ENCODE measurements at regions not wholly inside any gene's neighbourhood (a gene's known extent, or its start where the extent isn't known, plus 50 kb on each side); places are given as distances from the start of the nearest gene placed in this dataset.

DNA sequence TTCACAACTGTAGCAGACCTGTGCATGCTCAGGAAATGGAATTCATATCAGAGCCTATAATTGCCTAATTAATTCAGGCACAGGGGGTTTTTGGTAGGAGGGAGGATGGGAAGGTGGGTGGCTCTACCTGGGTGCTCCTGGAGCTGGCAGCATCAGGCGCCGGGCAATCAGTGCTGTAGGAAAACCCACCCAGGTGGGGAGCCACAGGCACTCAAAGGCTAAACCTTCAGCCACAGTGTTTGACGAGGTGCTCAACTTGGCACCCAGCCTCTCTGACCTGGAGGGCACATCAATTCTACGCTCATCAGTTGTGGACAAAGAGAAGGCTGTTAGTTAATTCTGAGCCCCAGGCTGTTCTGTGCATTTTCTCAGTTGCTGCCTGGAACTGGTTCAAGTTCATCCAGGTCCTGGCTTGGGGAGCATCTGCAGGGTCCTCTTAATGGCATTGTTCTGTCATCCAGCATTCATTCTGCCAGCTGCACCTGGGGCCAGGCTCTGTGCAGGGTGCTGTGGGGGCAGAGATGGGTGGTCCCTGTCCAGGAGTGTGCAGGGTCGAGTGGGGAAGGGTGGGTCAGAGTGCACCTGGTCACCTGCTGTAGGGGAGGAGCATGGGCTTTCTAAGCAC lies 54.1 kb upstream of the NPTX2 start:
- TF ChIP-seq CTCF (IDR thresholded peaks at IDR 0.05), result no peak
- no peak for TF ChIP-seq POLR2A (IDR thresholded peaks at IDR 0.05)

Measured in stomach (tissue), 4 donors.